BLaER1 treated with 17β-estradiol and CSF1 and Interleukin-3, amounts not matched to agents 10 nM and 100 nM (cell line): ENCODE measurements at regions not wholly inside any gene's neighbourhood (a gene's known extent, or its start where the extent isn't known, plus 50 kb on each side); places are given as distances from the start of the nearest gene placed in this dataset.

Experiments
- H3K27ac ChIP-seq, 11 experiments: shearing (Covaris generic); formaldehyde crosslinking; 2 replicates each; pipeline ENCODE4 v1.8.1; 2022
- H3K27me3 ChIP-seq, 11 experiments: shearing (Covaris generic); formaldehyde crosslinking; 2 replicates each; pipeline ENCODE4 v1.8.1; 2022
- H3K36me3 ChIP-seq, 11 experiments: shearing (Covaris generic); formaldehyde crosslinking; 2 replicates each; pipeline ENCODE4 v1.8.1; 2022
- H3K4me1 ChIP-seq, 10 experiments: shearing (Covaris generic); formaldehyde crosslinking; 2 replicates each; pipeline ENCODE4 v1.8.1; 2022
- H3K4me2 ChIP-seq, 11 experiments: shearing (Covaris generic); formaldehyde crosslinking; 2 replicates each; pipeline ENCODE4 v1.8.1; 2022
- H3K4me3 ChIP-seq, 10 experiments: shearing (Covaris generic); formaldehyde crosslinking; 2 replicates each; pipeline ENCODE4 v1.8.1; 2022
- H3K9ac ChIP-seq, 11 experiments: shearing (Covaris generic); formaldehyde crosslinking; 2 replicates each; pipeline ENCODE4 v1.8.1; 2022
- H3K9me3 ChIP-seq, 11 experiments: shearing (Covaris generic); formaldehyde crosslinking; replicated peaks in 1 of 11; 2 replicates each; pipeline ENCODE4 v1.8.1; 2022
- H4K20me1 ChIP-seq, 11 experiments: shearing (Covaris generic); formaldehyde crosslinking; 2 replicates each; pipeline ENCODE4 v1.8.1; 2022
- Cebpa-rat ChIP-seq, 11 experiments: shearing (Covaris generic); IDR thresholded peaks; 2 replicates each; pipeline ENCODE4 v1.8.1; 2022

GRCh38 chr4:104393655-104394324, 100.9 kb downstream of the CXXC4 start:
- H3K36me3 ChIP-seq = no peaks in the 10 kb centered on the region
- no peaks in the 10 kb centered on the region for H4K20me1 ChIP-seq
- H3K4me3 ChIP-seq = no peak overlapping the region
- H3K9me3 ChIP-seq = no peaks in the 10 kb centered on the region
- H3K27ac ChIP-seq = no peak overlapping the region
- no peaks in the 10 kb centered on the region for H3K27me3 ChIP-seq
- no peaks in the 10 kb centered on the region for H3K4me1 ChIP-seq
- no peak for TF ChIP-seq Cebpa-rat (IDR thresholded peaks at IDR 0.05)
- no peak overlapping the region for H3K9ac ChIP-seq
- H3K4me2 ChIP-seq = no peak overlapping the region

GRCh38 chr4:104385713-104386112, 109.0 kb downstream of the CXXC4 start:
- no peak overlapping the region for H3K27ac ChIP-seq
- H3K27me3 ChIP-seq = no peaks in the 10 kb centered on the region
- no peaks in the 10 kb centered on the region for H3K9me3 ChIP-seq
- no peak overlapping the region for H3K4me3 ChIP-seq
- H3K36me3 ChIP-seq = no peaks in the 10 kb centered on the region
- TF ChIP-seq Cebpa-rat (IDR thresholded peaks at IDR 0.05) = no peak
- H3K4me2 ChIP-seq = no peak overlapping the region
- no peak overlapping the region for H3K9ac ChIP-seq
- H3K4me1 ChIP-seq = no peaks in the 10 kb centered on the region
- H4K20me1 ChIP-seq = no peaks in the 10 kb centered on the region

- H3K9ac ChIP-seq = no peak overlapping the region
- no peaks in the 10 kb centered on the region for H4K20me1 ChIP-seq
- 0 out of 22 replicates have a peak, but pooled peaks cover 0 to 4% (median 0%) of the 10 kb centered on the region in 11 experiments for H3K9me3 ChIP-seq
- H3K4me1 ChIP-seq = no peaks in the 10 kb centered on the region
- H3K27me3 ChIP-seq = no peaks in the 10 kb centered on the region
- no peaks in the 10 kb centered on the region for H3K36me3 ChIP-seq
- no peak overlapping the region for H3K4me2 ChIP-seq
- H3K27ac ChIP-seq = no peak overlapping the region
- no peak overlapping the region for H3K4me3 ChIP-seq
- TF ChIP-seq Cebpa-rat (IDR thresholded peaks at IDR 0.05) = no peak
Measured at GRCh38 chr4:104382961-104383360, 111.7 kb downstream of the CXXC4 start.

DNA sequence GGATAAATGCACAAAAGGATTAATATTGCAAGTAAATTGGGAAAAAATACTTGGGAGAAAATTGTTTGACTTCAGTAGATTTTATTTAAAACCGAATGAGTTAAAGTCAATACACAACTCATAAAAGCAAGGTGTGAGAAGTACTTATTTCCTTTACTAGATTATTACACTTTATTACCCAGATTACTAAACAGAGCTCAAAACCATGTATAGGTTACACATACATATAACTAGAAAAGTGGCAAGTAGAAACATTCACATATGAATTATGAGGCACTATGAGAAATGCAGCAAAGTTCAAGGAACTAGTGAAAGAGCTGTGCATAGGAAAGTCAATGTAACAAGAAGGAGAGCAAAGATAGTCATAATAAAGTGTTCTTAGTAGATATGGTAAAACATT, 113.0 kb downstream of the CXXC4 start:
- H3K4me3 ChIP-seq = no peak overlapping the region
- H4K20me1 ChIP-seq = no peaks in the 10 kb centered on the region
- no peaks in the 10 kb centered on the region for H3K36me3 ChIP-seq
- no peak overlapping the region for H3K27ac ChIP-seq
- no peak overlapping the region for H3K9ac ChIP-seq
- H3K27me3 ChIP-seq = no peaks in the 10 kb centered on the region
- H3K9me3 ChIP-seq = 0 out of 22 replicates have a peak, but pooled peaks cover 0 to 4% (median 0%) of the 10 kb centered on the region in 11 experiments
- no peak overlapping the region for H3K4me2 ChIP-seq
- H3K4me1 ChIP-seq = no peaks in the 10 kb centered on the region
- no peak for TF ChIP-seq Cebpa-rat (IDR thresholded peaks at IDR 0.05)

DNA sequence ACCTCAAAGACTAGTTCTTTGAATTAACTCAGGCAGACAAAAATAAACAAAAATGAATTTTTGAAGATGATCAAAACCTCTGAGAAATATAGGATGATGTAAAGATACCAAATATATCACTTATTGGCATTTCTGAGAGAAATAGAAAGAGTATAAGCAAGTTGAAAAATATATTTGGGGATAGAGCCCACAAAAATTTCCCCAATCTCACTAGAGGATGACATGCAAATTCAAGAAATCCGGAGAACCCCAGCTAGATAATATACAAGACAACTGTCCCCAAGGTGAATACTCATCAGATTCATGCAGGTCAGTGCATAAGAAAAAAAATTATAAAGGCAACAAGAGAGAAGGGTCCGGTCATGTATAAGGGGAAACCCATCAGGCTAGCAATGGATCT, 129.1 kb downstream of the CXXC4 start:
- Histone ChIP-seq H3K9ac (no peak overlapping the region), H3K4me1 (no peaks in the 10 kb centered on the region), H4K20me1 (no peaks in the 10 kb centered on the region)

GRCh38 chr4:104353481-104353880, 141.2 kb downstream of the CXXC4 start:
- no peak overlapping the region for H3K9ac ChIP-seq
- no peaks in the 10 kb centered on the region for H4K20me1 ChIP-seq
- no peaks in the 10 kb centered on the region for H3K27me3 ChIP-seq
- no peaks in the 10 kb centered on the region for H3K36me3 ChIP-seq
- no peak overlapping the region for H3K4me2 ChIP-seq
- H3K4me1 ChIP-seq = no peaks in the 10 kb centered on the region
- H3K9me3 ChIP-seq = peaks cover 17 to 33% (median 27%) of the 10 kb centered on the region in 11 experiments; a peak in 21 of 22 replicates
- H3K4me3 ChIP-seq = no peak overlapping the region
- H3K27ac ChIP-seq = no peak overlapping the region
- TF ChIP-seq Cebpa-rat (IDR thresholded peaks at IDR 0.05) = no peak

More for the DNA sequence above, 129.1 kb downstream of the CXXC4 start:
- Histone ChIP-seq H3K36me3 (no peaks in the 10 kb centered on the region), H3K4me2 (no peak overlapping the region), H3K27ac (no peak overlapping the region), H3K27me3 (no peaks in the 10 kb centered on the region), H3K4me3 (no peak overlapping the region), H3K9me3 (no peaks in the 10 kb centered on the region)
- no peak for TF ChIP-seq Cebpa-rat (IDR thresholded peaks at IDR 0.05)

DNA sequence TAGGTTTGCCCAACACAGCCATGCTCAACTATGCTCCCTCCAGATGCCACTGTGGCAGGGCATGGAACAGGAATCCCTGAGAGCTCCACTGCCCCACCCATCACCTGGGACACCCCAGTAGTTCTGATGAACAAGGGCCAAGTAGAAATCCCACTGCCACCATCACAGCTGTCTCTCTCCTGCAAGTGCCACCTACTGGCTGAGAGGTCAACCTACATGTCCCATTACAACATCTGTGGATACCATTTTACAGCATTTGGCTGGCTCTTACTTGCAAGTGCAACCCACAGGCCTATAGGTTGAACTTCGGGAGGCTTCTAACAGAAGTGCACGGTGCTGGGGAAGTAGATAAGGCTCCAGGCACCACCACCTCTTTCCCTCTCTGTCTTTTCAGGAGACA, 142.5 kb downstream of the CXXC4 start:
- H3K36me3 ChIP-seq = no peaks in the 10 kb centered on the region
- no peak overlapping the region for H3K4me2 ChIP-seq
- no peak overlapping the region for H3K9ac ChIP-seq
- TF ChIP-seq Cebpa-rat (IDR thresholded peaks at IDR 0.05) = no peak
- H3K27me3 ChIP-seq = no peaks in the 10 kb centered on the region
- H3K4me1 ChIP-seq = no peaks in the 10 kb centered on the region
- H3K27ac ChIP-seq = no peak overlapping the region
- H3K4me3 ChIP-seq = no peak overlapping the region
- peaks cover 17 to 33% (median 27%) of the 10 kb centered on the region in 11 experiments; a peak in 21 of 22 replicates for H3K9me3 ChIP-seq
- no peaks in the 10 kb centered on the region for H4K20me1 ChIP-seq

GRCh38 chr4:104351706-104352105, 143.0 kb downstream of the CXXC4 start:
- H4K20me1 ChIP-seq = no peaks in the 10 kb centered on the region
- H3K27ac ChIP-seq = no peak overlapping the region
- H3K4me2 ChIP-seq = no peak overlapping the region
- H3K9me3 ChIP-seq = peaks cover 17 to 33% (median 27%) of the 10 kb centered on the region in 11 experiments; a peak in 21 of 22 replicates
- H3K9ac ChIP-seq = no peak overlapping the region
- no peaks in the 10 kb centered on the region for H3K27me3 ChIP-seq
- H3K4me1 ChIP-seq = no peaks in the 10 kb centered on the region
- no peak overlapping the region for H3K4me3 ChIP-seq
- H3K36me3 ChIP-seq = no peaks in the 10 kb centered on the region
- no peak for TF ChIP-seq Cebpa-rat (IDR thresholded peaks at IDR 0.05)

- TF ChIP-seq Cebpa-rat (IDR thresholded peaks at IDR 0.05) = no peak
- H4K20me1 ChIP-seq = no peaks in the 10 kb centered on the region
- H3K27me3 ChIP-seq = no peaks in the 10 kb centered on the region
- H3K4me2 ChIP-seq = no peak overlapping the region
- no peaks in the 10 kb centered on the region for H3K4me1 ChIP-seq
- H3K9ac ChIP-seq = no peak overlapping the region
- H3K27ac ChIP-seq = no peak overlapping the region
- peaks cover 17 to 21% (median 19%) of the 10 kb centered on the region in 11 experiments for H3K9me3 ChIP-seq
- no peak overlapping the region for H3K4me3 ChIP-seq
- no peaks in the 10 kb centered on the region for H3K36me3 ChIP-seq
Measured at GRCh38 chr4:104345598-104346242, 149.0 kb downstream of the CXXC4 start.
